Amygdala (tissue), 56 donors: ENCODE measurements at regions not wholly inside any gene's neighbourhood (a gene's known extent, or its start where the extent isn't known, plus 50 kb on each side); places are given as distances from the start of the nearest gene placed in this dataset.
A peak's percentile ranks its signal among the peaks of the same experiment; 100 is the strongest.

Experiments used
- DNase-seq, 56 donors: peaks; one replicate each; lab custom pipeline; 2025; lab: John Stamatoyannopoulos, UW

DNA sequence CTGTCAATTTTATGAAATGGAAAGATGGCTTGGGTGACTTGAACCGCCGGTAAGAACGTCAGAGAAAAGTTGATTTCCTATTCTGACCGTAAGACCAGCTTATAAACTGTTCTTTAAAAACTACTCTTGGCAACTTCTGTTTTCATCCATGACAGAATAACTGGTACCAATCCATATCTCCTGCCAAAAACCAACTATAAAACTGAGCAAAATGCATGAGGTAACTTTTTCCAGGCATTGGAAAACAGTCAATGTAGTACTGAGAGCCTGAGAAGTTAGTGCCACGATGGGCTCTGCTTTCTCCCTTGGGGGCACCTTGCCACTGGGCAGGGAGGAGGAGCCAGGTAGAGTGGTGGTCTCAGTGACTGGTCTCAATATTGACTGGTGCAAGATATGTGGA is 615.2 kb upstream of the TBL1XR1 start:
- no peak for DNase-seq

DNA sequence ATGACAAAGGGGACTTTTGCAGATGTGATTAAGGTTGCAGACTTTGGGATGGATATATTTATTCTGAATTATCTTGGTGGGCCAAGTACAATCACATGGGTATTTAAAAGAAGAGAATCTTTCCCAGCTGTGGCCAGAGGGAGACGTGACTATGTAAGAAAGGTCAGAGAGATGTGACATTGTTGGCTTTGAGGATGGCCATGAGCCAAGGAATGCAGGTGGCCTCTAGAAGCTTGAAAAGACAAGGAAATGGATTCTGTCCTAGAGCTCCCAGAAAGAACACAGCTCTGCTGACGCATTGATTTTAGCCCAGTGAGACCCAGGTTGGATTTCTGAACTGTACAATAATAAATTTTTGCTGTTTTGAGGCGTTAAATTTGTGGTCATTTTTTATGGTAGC is 616.0 kb upstream of the TBL1XR1 start:
- peak in 2 of 56 donors; percentile 1 to 25 for DNase-seq

DNA sequence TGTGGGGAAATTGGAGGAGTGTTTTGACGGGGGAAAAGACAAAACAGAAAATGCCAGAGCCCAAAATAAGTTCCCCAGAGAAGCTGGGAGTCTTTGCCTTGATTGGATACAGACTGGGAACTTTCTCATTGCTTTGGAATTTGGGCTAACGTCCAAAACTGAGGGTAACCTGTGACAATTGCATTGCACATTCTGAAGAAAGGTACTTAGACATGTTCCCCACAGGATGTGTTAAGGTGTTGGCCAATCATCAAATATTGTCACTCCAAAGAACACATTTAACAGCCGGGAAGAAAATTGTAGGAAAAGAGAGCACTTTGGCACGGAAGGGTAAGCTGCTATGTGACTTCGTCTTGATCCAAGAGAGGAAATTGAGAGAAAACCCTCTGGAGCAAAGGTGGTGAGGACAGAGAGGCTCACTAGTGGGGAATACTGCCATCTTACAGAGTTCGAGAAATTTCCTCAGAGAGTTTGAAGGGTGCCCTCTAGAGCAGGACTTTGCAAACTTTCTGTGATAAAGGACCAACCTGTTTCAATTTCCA is 619.5 kb upstream of the TBL1XR1 start:
- DNase-seq = no peak

DNA sequence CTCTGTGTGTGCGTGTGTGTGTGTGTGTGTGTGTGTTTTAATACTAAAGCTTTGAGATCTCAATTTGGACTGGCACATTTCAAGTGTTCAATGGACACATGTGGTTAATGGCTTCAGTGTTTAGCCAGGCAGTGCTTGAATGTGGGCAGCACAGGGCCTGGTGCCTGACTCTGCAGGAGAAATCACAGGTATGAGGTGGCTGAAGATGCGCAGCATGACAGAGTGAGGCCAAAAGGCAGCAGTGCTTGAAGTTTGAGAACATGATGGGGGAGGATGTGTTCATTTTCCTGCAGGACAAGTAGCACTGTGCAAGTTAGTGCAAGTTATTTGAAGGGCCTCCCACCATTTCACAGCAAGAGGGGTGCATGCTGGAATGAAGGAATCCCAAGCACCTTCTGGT is 620.5 kb upstream of the TBL1XR1 start:
- DNase-seq = no peak

DNA sequence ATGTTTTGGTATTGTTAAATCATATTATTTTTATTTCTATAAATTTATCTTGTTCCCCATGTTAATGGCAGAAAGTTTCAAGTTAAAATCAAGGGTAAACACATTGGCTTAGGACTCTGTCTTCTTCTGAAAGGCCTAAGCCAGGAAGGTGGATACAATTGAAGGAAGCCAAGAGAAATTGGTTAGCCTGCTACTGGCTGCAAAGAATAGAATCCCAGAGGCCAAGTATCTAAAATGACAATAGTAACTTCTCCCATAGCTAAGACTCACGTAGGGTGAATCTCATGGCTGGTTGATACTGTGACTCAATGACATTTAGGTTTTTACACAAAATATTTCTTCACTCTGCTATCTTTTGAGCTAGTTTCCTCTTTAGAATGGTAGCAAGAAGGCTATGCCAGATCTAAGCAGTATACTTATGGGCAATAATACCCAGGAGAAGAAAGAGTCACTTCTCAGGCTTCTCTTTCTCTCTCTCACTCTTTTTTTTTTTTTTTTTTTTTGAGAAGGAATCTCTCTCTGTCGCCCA is 621.5 kb upstream of the TBL1XR1 start:
- DNase-seq = no peak

DNA sequence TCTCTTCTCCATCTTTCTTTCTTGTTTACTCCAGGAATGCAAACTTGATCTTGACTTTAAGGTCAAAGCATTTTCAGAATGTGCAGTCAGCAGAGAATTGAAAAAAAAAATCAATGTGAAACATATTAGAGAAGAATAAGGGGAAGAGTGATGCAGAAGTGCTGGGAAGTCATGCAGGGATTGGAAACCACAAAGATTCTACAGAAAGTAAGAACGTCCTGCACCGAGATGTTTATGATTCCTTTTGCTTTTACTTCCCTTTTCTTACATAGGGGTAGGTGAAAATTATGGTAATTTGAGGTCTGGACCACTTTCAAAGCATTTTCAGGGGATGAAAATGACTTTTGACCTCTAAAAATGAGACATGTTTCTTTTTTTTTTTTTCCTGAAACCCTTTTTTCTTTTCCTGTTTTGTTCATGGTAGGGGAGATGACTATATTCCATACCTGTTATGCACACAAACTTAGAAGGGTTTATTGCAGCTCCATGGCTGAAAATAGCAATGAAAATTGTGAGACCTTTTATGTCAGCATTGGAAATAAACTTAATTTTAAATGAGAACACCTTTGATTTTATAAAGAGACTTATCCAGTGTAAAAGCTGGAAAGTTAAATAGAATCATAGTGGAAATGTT is 623.5 kb upstream of the TBL1XR1 start:
- no peak for DNase-seq

DNA sequence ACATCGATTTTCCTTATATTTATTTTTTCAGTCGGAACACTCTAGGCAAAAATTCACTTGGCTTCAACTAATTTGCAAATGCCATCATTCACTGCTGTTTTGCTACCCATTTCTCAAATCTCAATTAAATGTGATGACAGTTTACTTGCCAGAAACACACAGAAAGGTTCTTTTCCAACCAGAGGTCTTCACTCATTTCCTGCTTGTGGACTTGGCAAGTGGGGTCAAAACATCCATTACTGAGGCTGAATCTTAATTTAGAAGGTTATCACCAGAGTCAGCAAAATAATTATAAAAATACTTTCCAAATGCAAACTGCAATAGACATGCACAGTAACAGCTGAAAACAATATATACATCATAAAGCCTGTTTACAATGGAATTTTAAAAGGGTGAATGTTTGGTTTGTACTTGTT is 625.4 kb upstream of the TBL1XR1 start:
- no peak for DNase-seq

DNA sequence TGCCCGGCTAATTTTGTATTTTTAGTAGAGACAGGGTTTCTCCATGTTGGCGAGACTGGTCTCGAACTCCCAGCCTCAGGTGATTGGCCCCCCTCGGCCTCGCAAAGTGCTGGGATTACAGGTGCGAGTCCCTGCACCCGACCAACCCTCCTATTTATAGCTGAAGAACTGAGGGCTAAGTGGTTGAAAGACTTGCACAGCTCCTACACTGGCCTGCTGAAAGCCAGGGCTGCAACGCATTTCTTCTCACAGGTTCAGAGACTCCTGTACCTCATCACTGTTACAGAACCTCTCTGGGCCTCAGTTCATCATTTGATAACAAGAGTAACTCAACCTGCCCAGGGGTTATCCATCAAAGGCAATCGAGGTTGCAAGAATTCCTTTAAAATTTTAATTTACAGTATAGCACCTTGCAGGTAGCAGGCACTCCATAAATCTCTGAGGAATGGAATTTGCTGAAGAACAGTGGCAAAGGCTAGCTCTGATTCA is 626.5 kb upstream of the TBL1XR1 start:
- no peak for DNase-seq

DNA sequence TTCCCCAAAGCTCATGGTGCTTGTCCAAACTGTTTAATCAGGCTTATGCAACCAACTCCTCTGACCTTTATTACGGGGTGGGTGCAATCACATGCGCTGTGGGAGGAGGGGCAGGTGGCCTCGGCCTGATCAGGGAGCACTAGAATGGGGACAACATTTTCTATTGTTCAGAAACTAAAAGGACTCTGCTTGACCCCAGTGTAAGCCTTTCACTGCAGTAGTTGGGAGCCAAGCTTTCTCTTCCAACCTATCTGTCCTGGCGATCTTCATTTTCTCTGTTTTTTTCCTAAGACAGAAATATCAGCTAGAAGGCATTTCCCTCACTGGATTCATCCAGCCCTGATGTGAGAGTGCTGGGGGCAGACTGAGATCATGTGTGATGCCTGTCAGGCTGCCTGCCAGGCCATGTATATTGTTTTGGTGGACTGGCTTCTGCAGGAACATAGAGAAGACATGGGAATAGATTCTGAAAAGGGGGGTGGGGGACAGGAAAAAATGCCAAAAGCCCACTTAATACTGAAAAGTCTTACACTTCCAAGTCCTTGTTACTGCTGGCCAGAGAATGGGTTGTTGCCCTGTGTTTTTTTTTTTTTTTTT is 627.0 kb upstream of the TBL1XR1 start:
- peak in 3 of 56 donors; percentile 16 to 60 (median 19) for DNase-seq

DNA sequence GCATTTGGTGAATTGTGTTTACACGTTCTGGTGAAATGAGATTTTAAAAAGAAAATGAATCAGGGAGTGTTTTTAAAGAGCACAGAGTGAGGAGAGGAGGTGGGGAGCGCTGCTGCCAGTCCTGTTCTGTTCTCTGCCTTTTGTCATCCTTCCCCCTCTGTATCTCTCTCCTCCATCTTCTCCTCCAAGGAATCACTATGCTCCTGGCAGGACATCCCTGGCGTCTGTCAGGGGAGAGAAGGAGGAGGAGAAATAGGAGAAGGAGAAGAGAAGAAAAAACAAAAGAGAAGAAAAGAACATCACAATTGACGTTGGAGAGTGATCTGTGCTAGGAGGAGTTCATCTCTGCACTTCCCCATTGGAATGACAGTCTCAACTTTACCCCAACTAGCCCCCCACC is 627.6 kb upstream of the TBL1XR1 start:
- no peak for DNase-seq

DNA sequence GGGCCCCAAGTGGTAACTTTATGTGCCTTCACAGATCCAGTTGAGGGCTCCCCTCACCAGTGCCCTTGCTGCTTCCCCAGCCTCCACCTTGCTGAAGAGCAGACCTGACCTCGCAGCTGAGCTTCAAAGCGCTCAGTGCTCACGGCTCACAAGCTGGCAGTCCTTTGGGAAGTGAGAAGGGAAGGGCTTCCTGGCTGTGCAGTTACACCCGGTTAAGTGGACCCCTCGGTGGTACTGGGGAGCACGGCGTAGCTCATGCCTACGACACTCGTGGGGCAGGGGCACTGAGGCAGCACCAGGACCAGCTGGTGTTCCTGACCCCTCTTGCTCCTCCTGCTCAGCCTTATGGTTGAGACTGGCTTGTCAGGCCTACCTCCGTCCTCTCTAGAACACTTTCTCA is 629.0 kb upstream of the TBL1XR1 start:
- DNase-seq = no peak

DNA sequence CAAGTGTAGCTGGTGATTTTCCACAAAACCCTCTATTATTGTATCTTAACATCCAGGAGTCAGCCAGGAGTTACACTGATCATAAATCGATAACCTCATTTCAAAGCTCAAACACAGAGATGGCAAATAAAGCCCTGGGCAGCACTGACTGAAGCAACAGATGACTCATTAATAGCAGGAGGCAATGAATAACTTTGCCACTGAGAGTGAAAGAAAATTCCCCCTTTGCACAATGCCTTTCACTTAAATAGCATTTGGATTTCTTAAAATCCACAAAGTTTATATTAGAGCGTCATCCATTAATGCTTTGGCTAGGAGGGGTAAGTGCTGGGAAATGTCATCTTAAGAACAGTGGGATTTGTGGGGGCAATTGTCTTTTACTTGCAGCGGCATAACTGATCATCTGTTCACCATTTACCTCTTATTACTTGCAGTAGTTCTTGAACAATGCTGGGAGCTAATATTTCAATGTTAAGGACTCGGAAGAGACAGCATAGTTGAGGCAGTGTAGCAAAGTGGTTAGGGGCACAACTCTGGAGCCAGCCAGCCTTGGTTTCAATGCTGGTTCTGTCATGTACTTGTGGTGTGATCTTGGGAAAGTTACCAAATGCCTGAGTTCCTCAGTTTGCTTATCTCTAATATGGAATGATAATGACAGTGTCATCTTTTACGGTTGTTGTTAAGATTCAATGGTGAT is 630.4 kb upstream of the TBL1XR1 start:
- no peak for DNase-seq

DNA sequence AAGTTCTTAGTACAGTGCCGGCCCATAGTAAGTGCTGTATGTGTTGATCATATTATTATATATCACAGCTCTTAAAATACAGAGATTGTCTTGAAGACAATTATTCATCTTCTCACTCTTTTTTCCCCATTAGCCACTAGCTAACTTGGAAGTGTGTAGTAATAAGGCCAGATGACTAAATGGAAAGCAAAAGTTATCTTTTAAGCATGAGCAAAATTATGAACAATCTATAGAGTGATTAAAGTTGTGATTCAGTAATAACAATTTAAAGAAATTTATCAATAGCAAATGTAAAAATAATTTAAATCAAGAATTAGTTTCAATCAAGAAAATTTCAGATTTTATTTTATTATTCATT is 630.9 kb upstream of the TBL1XR1 start:
- no peak for DNase-seq

DNA sequence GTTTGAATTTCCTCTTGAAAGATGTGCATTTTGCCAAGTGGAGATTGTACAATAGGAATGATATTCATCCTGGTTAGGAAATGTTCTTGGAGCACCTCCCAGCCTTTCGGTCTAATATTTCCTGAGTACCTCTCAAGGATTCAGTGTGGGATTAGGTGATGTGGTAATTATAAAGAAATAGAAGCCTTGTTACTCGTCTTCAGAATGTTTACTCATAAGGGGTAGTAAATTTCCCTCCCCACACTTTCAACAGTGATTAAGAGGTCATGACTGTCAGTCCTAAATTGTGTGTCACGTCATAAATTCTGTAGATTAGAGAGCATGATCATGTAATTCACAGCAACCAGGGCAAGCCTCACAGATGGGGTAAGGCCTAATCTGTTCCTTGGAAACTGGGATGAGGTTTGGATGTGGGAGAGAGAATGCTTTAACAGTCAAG is 633.1 kb upstream of the TBL1XR1 start:
- DNase-seq = no peak

DNA sequence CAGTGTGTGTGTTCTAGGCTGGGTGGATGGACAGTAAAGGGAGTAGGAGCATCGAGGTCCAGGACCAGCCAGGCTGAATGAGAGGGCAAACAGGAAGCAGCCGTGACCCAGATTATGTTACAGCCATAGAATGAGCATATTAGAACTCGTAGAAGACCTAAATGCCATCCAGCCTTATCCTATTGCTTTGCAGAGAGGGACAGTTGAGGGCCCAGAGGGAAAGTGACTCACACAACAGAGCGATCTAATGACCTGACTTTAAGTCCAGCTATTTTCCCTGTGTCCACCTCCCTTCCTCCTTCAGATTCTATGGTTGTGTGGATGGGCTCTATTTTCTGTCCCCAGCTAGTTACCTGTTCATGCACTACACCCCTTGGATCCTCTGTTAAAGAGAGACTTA is 634.1 kb upstream of the TBL1XR1 start:
- DNase-seq = no peak

DNA sequence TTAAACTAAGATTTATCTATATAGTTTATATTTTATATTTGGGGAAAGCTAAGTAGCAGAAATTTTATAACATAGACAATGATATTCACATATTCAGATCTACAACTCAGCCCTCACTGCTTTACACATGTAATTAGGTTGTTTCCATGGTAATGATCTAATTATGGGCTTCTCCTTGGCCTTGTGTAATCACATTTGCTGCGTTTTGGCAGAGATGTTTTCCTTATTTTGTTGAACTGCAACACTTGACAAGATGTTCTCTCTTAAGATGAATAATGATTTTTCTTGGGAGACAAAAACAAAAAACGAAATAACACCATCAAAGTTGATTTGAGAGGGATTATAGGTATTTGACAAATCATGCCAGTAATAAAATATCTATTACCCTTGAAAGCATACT is 635.6 kb upstream of the TBL1XR1 start:
- DNase-seq = peak in 1 of 56 donors; percentile 8

DNA sequence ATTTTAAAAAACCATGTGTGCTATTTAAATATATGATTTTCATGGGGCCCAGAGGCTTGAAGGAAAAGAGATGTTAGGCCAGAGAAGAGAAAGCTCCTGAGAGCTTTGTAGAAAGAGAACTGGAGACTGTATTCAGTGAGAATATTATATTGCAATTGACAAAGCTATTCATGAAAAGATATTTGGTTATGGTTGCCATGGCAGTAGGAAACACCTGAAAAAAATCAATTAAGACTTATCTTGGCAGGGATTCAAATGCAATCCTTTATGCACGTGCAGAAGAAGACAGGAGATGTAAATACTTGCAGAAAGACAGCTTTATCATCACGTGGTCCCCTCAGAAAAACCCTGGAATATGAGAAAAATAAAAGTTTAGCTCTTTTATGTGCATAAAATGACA is 636.0 kb upstream of the TBL1XR1 start:
- no peak for DNase-seq

DNA sequence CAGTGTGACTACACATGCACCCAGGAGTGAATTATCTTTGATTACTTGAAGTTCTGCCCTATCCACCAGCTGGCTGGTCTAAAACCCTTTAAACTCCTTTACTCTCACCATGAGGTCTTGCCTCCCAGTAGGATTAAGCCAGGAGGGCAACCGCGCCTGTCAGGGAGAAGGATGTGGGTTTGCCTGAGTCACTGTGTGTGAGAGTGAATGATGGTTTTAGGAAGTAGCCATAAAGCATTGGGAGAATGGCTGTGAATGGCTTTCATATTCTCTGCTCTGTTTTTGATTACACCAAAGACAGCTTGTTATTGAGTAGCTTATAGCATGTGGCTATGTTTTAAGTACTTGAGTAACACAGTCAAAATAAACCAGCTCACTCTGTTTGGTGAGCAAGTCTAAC is 637.7 kb upstream of the TBL1XR1 start:
- DNase-seq = no peak

DNA sequence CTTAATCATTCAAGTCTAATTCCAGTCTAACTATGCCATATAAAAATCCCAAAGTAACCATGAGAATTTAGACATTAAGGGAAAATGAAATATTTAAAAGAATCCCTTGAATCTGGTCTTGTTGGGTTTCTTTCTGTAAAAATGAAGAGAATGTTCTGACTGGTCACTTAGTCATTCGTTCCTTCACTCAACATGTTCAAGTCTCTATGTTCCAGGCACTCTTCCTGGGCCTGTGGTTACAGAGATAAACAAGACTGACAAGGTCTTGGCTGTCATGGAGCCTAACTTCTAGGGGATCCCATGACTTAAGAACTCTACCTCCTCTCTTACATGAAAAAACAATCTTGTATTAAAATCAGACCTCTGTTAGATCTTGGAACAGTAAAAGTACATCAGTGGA is 638.6 kb upstream of the TBL1XR1 start:
- no peak for DNase-seq

DNA sequence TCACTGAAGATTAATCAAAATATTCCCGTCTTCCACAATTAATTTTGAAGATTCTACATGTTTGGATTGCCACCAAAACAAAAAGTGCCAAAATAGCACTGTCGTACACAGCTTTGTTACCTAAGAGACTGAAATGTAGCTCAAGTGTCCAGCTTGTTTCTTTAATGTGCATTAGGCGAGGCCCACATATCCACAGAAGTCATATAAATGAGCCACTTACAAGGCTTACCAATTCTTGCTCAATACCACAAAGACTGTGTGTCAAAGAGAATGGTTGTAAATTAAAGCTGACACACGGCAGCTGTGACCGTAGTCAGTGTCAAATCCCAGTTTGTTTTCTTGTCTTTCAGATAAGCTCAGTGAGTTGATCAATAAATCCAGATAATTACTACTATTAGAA is 639.4 kb upstream of the TBL1XR1 start:
- DNase-seq = no peak

DNA sequence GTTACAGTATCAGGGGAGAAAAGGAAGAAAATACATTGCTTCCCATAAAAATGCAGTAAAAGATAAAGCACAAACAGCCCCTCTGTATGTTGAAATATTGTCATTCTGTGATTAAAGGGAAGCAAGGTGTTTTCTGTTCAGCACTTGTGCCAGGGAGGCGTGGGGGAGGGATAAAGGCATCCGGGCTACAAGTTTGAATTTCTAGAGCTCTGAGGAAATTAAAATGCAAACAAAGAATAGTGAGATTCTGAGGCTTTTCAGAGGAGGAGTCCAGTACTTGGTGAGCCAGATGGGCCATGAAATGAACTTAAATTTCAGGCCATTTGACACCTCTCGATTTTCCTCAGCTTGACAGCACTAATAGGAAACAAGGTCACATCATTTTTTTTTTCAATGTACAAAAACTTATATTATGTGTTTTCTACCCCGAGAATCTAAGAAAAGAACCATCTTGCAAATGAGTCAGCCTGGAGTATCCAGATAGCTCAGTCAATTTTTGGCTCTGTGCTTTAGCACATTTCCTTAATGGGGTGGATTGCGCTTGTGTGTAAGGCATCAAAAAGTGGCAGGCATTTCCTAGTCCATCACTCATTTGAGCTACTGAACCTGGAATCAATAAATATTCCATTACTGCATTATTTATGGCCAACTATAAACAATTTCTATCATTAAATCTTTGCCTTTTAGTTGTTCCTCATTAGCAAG is 640.8 kb upstream of the TBL1XR1 start:
- DNase-seq = no peak
